Skeletal muscle tissue (tissue), 3 donors: ENCODE measurements at regions not wholly inside any gene's neighbourhood (a gene's known extent, or its start where the extent isn't known, plus 50 kb on each side); places are given as distances from the start of the nearest gene placed in this dataset.
"Not testable (repeated sequence)": the region's sequence is repeated elsewhere in the genome, so short reads cannot be mapped to it uniquely, and the experiment has no call there.

Experiments
- H3K27ac ChIP-seq: one replicate; pipeline ENCODE4 v1.7.0; 2013; ENCODE audit warnings: mild to moderate bottlenecking, low read depth, low read length, inconsistent platforms
- H3K27me3 ChIP-seq, 3 donors: one replicate each; pipeline ENCODE4 v1.7.0; 2013; ENCODE audit warnings: low read length in 3 of 3; ENCODE audit not compliant: control insufficient read depth in 3 of 3, insufficient read depth in 3 of 3
- H3K36me3 ChIP-seq, 3 donors: one replicate each; pipeline ENCODE4 v1.7.0; 2013; ENCODE audit warnings: low read length in 3 of 3; ENCODE audit not compliant: control insufficient read depth in 3 of 3, insufficient read depth in 3 of 3
- H3K4me1 ChIP-seq, 3 donors: one replicate each; pipeline ENCODE4 v1.7.0; 2013; ENCODE audit warnings: low read length in 3 of 3, mild to moderate bottlenecking in 3 of 3; ENCODE audit not compliant: control insufficient read depth in 3 of 3, insufficient read depth in 3 of 3
- H3K4me3 ChIP-seq, 3 donors: one replicate each; pipeline ENCODE4 v1.7.0; 2013; ENCODE audit warnings: low read length in 3 of 3
- H3K9ac ChIP-seq, 3 donors: one replicate each; pipeline ENCODE4 v1.7.0; 2013; ENCODE audit warnings: low read length in 3 of 3, mild to moderate bottlenecking in 3 of 3, moderate library complexity in 2 of 3, low read depth in 1 of 3
- H3K9me3 ChIP-seq, 3 donors: one replicate each; pipeline ENCODE4 v1.7.0; 2013; ENCODE audit warnings: low read length in 3 of 3; ENCODE audit not compliant: control insufficient read depth in 3 of 3
- donor health status: Osteomylitis.

GRCh38 chr5:112584781-112585180 is 152.9 kb upstream of the APC start:
- no peaks in the 10 kb centered on the region for H3K4me1 ChIP-seq
- no peaks in the 10 kb centered on the region for H3K9me3 ChIP-seq
- no peaks in the 10 kb centered on the region for H3K36me3 ChIP-seq
- no peak overlapping the region for H3K9ac ChIP-seq
- H3K27me3 ChIP-seq, result no peaks in the 10 kb centered on the region
- H3K4me3 ChIP-seq, result no peak overlapping the region
- H3K27ac ChIP-seq, result no peak overlapping the region

- H3K27me3 ChIP-seq, result no peaks in the 10 kb centered on the region
- no peak overlapping the region for H3K27ac ChIP-seq
- no peaks in the 10 kb centered on the region for H3K4me1 ChIP-seq
- no peak overlapping the region for H3K9ac ChIP-seq
- H3K36me3 ChIP-seq, result no peaks in the 10 kb centered on the region
- no peaks in the 10 kb centered on the region for H3K9me3 ChIP-seq
- H3K4me3 ChIP-seq, result no peak overlapping the region
Observed at GRCh38 chr5:112586596-112587062, 151.1 kb upstream of the APC start.

DNA sequence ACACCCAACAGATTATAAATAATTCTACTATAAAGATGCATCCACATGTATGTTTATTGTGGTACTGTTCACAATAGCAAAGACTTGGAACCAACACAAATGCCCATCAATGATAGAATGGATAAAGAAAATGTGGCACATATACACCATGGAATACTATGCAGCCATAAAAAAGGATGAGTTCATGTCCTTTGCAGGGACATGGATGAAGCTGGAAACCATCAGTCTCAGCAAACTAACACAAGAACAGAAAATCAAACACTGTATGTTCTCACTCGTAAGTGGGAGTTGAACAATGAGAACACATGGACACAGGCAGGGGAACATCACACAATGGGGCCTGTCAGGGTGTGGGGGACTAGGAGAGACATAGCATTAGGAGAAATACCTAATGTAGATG is 146.8 kb upstream of the APC start:
- not testable (repeated sequence) for H3K27me3 ChIP-seq, H3K27ac ChIP-seq, H3K36me3 ChIP-seq, H3K4me3 ChIP-seq, H3K9me3 ChIP-seq, H3K4me1 ChIP-seq, H3K9ac ChIP-seq

DNA sequence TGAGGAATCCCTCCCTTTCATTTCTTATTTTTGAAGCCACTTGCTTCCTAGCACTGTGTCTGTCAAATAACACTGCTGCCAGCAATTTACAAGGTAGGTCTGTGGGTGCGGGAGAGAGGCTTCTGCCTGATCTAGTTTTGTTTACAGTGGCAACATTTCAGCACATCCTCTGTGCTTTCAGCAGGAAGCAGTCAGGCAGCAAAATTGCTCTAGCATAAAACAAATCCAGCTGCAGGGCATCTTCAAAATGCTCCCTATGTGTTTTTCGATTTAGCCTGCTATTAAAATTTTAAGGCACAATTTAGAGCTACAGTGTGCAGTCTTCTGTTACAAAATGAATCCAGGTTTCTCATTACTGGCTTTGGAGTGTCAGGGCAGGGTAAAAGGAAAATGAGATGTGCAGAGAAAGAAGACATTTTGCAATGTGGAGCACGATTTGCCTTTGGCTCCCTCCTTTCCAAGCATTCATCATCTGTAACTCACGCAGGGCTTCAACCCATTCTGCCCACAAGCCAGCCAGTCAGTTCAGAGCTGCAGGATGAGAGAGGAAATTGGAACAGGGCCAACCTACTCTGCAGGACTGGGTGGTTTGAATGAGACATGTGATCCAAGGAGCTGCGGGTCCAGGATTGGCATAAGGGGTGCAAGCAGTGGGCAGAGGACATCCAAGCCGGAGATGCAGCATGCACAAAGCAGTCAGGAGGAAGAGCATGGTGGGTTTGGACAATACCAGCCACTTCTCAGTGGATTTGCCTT is 143.4 kb upstream of the APC start:
- peaks cover 0 to 5% (median 0%) of the 10 kb centered on the region in 3 donors for H3K27me3 ChIP-seq
- H3K36me3 ChIP-seq, result no peaks in the 10 kb centered on the region
- H3K9me3 ChIP-seq, result no peaks in the 10 kb centered on the region
- no peak overlapping the region for H3K4me3 ChIP-seq
- H3K9ac ChIP-seq, result no peak overlapping the region
- H3K4me1 ChIP-seq, result no peaks in the 10 kb centered on the region
- no peak overlapping the region for H3K27ac ChIP-seq

DNA sequence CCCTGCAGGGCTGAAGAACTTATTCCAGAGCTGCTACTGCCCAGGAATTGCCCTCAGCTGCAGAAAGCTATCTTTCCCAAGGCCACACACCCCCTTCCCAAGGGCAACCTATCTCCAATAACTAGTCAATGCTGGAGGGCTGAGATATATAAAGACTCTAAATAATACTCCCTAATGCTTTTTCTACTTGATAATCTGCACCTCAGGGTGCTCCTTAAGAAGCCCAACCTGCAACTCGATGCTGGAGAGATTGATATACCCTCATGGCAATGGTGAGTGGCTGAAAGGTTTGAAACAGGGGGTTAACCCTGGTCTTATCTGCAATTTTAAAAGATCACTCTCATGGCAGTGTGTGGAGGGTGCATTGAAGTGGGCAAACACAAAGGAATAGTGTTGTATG is 142.7 kb upstream of the APC start:
- no peak overlapping the region for H3K9ac ChIP-seq
- H3K27me3 ChIP-seq, result peaks cover 0 to 5% (median 0%) of the 10 kb centered on the region in 3 donors
- no peaks in the 10 kb centered on the region for H3K4me1 ChIP-seq
- H3K4me3 ChIP-seq, result no peak overlapping the region
- no peaks in the 10 kb centered on the region for H3K36me3 ChIP-seq
- no peak overlapping the region for H3K27ac ChIP-seq
- H3K9me3 ChIP-seq, result no peaks in the 10 kb centered on the region

DNA sequence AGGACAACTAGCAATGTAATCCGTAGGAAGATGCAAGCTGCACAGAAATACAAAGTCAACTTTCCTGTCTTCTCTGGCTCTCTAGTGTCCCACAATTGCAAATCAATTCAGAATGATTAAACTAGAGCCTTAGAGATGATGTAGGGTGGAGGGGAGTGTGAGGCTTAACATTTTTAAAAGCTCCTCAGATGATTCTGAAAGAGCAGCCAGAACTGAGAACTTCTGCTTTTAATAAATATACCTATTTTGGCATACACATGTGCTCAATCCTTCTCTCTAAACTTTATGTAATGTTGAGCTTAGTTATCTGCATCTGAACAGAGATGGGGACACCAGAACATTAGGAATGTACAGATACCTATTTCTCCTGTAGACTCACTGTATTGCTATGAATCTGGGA is 139.9 kb upstream of the APC start:
- Histone ChIP-seq H3K27ac (no peak overlapping the region), H3K9me3 (no peaks in the 10 kb centered on the region), H3K9ac (no peak overlapping the region), H3K4me1 (no peaks in the 10 kb centered on the region), H3K27me3 (peaks cover 0 to 5% (median 0%) of the 10 kb centered on the region in 3 donors), H3K4me3 (no peak overlapping the region), H3K36me3 (no peaks in the 10 kb centered on the region)

DNA sequence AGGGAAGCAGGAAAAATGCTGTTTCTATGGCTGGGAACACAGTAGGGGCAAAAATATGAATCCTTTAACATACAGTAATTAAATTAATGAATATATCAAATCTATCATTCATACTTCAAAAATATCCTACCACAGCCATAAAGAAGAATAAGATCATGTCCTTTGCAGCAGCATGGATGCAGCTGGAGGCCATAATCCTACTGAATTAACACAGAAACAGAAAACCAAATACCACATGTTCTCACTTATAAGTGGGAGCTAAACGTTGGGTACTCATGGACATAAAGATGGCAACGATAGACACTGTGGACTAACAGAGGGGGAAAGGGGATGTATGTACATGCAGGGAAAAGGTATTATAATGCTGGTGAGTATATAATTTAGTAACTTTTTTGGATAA is 137.2 kb upstream of the APC start:
- not testable (repeated sequence) for H3K9me3 ChIP-seq, H3K4me1 ChIP-seq, H3K27me3 ChIP-seq, H3K4me3 ChIP-seq, H3K36me3 ChIP-seq, H3K9ac ChIP-seq, H3K27ac ChIP-seq

- Histone ChIP-seq H3K36me3 (no peaks in the 10 kb centered on the region), H3K4me1 (no peaks in the 10 kb centered on the region), H3K4me3 (no peak overlapping the region), H3K27ac (no peak overlapping the region), H3K9me3 (no peaks in the 10 kb centered on the region), H3K27me3 (no peaks in the 10 kb centered on the region), H3K9ac (no peak overlapping the region)
Observed at GRCh38 chr5:112604732-112605630, 132.7 kb upstream of the APC start.

DNA sequence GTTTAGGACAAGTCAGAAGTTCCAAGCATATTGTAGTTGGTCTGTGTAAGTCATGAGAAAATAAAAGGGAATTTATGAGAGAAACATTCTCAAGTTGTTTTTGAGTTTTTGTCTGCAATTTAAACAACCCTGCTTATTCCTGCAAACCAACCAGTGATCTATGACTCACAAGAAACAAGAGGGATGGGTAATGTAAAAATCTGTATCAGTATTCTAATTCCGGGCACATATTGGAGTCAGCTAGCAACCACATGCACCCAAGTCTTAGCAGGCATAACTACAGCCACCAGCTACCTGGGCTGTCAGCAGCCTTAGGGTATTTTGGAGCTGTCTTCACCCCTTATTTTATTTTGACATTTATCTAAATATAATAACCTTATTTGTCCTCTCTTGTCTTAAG is 128.7 kb upstream of the APC start:
- H3K27ac ChIP-seq, result no peak overlapping the region
- no peaks in the 10 kb centered on the region for H3K4me1 ChIP-seq
- H3K9ac ChIP-seq, result no peak overlapping the region
- H3K9me3 ChIP-seq, result no peaks in the 10 kb centered on the region
- H3K4me3 ChIP-seq, result no peak overlapping the region
- H3K36me3 ChIP-seq, result no peaks in the 10 kb centered on the region
- H3K27me3 ChIP-seq, result no peaks in the 10 kb centered on the region

GRCh38 chr5:112612663-112613062 is 125.0 kb upstream of the APC start:
- Histone ChIP-seq H3K9ac (no peak overlapping the region), H3K9me3 (no peaks in the 10 kb centered on the region), H3K4me1 (no peaks in the 10 kb centered on the region), H3K27me3 (no peaks in the 10 kb centered on the region), H3K4me3 (no peak overlapping the region), H3K27ac (no peak overlapping the region), H3K36me3 (no peaks in the 10 kb centered on the region)
